Activated T-helper 17 cell treated with anti-CD3 and anti-CD28 coated beads, Interleukin-2, amount 50 U/mL, for 72 hours (primary cell): ENCODE measurements at regions not wholly inside any gene's neighbourhood (a gene's known extent, or its start where the extent isn't known, plus 50 kb on each side); places are given as distances from the start of the nearest gene placed in this dataset.

Experiments
- ATAC-seq: fragments of 150-1000 bp; cut with Tn5 transposase; replicated peaks from 2 replicates; pipeline ENCODE4 v1.10.0; 2021; ENCODE audit warnings: mild to moderate bottlenecking, moderate library complexity
- H3K27ac Mint-ChIP-seq: one replicate; pipeline ENCODE4 v1.8.0; 2022; ENCODE audit warnings: mixed read lengths
- H3K27me3 Mint-ChIP-seq: one replicate; pipeline ENCODE4 v1.8.0; 2022; ENCODE audit warnings: mixed read lengths
- H3K36me3 Mint-ChIP-seq: one replicate; pipeline ENCODE4 v1.8.0; 2022; ENCODE audit warnings: low read depth, mild to moderate bottlenecking, mixed read lengths
- H3K4me1 Mint-ChIP-seq: one replicate; pipeline ENCODE4 v1.8.0; 2022; ENCODE audit warnings: mixed read lengths
- H3K4me3 Mint-ChIP-seq: one replicate; pipeline ENCODE4 v1.8.0; 2022; ENCODE audit warnings: mild to moderate bottlenecking, mixed read lengths
- H3K9me3 Mint-ChIP-seq: one replicate; pipeline ENCODE4 v1.8.0; 2022; ENCODE audit warnings: mixed read lengths

- no peaks in the 10 kb centered on the region for H3K36me3 Mint-ChIP-seq
- H3K4me1 Mint-ChIP-seq, result peaks cover 5% of the 10 kb centered on the region
- H3K9me3 Mint-ChIP-seq, result no peaks in the 10 kb centered on the region
- H3K4me3 Mint-ChIP-seq, result no peak overlapping the region
- H3K27ac Mint-ChIP-seq, result no peak overlapping the region
- peaks cover 24% of the 10 kb centered on the region for H3K27me3 Mint-ChIP-seq
- no peak for ATAC-seq
Observed at GRCh38 chr21:35833388-35833787, 226.9 kb downstream of the SETD4 start.

- Mint-ChIP-seq H3K4me3 (no peak overlapping the region), H3K27ac (no peak overlapping the region), H3K9me3 (no peaks in the 10 kb centered on the region), H3K4me1 (peaks cover 5% of the 10 kb centered on the region), H3K36me3 (no peaks in the 10 kb centered on the region), H3K27me3 (peaks cover 26% of the 10 kb centered on the region)
- ATAC-seq, result no peak
Observed at GRCh38 chr21:35831230-35831629, 229.1 kb downstream of the SETD4 start.

GRCh38 chr21:35829067-35829466 lies 231.3 kb downstream of the SETD4 start:
- H3K36me3 Mint-ChIP-seq, result no peaks in the 10 kb centered on the region
- peaks cover 35% of the 10 kb centered on the region for H3K27me3 Mint-ChIP-seq
- H3K4me3 Mint-ChIP-seq, result no peak overlapping the region
- peaks cover 5% of the 10 kb centered on the region for H3K4me1 Mint-ChIP-seq
- H3K27ac Mint-ChIP-seq, result no peak overlapping the region
- no peak for ATAC-seq
- H3K9me3 Mint-ChIP-seq, result no peaks in the 10 kb centered on the region

GRCh38 chr21:35828161-35828560 lies 232.2 kb downstream of the SETD4 start:
- no peaks in the 10 kb centered on the region for H3K36me3 Mint-ChIP-seq
- H3K27ac Mint-ChIP-seq, result no peak overlapping the region
- no peak overlapping the region for H3K4me3 Mint-ChIP-seq
- no peaks in the 10 kb centered on the region for H3K9me3 Mint-ChIP-seq
- peaks cover 5% of the 10 kb centered on the region for H3K4me1 Mint-ChIP-seq
- ATAC-seq, result no peak
- peaks cover 42% of the 10 kb centered on the region for H3K27me3 Mint-ChIP-seq

GRCh38 chr21:35827004-35827403 lies 233.3 kb downstream of the SETD4 start:
- ATAC-seq, result no peak
- Mint-ChIP-seq H3K36me3 (no peaks in the 10 kb centered on the region), H3K4me3 (no peak overlapping the region), H3K27me3 (peaks cover 43% of the 10 kb centered on the region), H3K9me3 (no peaks in the 10 kb centered on the region), H3K27ac (no peak overlapping the region), H3K4me1 (peaks cover 5% of the 10 kb centered on the region)

- Mint-ChIP-seq H3K4me3 (no peak overlapping the region), H3K27ac (no peak overlapping the region), H3K9me3 (no peaks in the 10 kb centered on the region), H3K27me3 (peaks cover 36% of the 10 kb centered on the region), H3K4me1 (peaks cover 5% of the 10 kb centered on the region), H3K36me3 (no peaks in the 10 kb centered on the region)
- ATAC-seq, result no peak
Observed at GRCh38 chr21:35825370-35826353, 234.7 kb downstream of the SETD4 start.

- H3K36me3 Mint-ChIP-seq, result no peaks in the 10 kb centered on the region
- ATAC-seq, result no peak
- peaks cover 3% of the 10 kb centered on the region for H3K4me1 Mint-ChIP-seq
- H3K27me3 Mint-ChIP-seq, result peaks cover 29% of the 10 kb centered on the region
- H3K27ac Mint-ChIP-seq, result no peak overlapping the region
- H3K9me3 Mint-ChIP-seq, result no peaks in the 10 kb centered on the region
- no peak overlapping the region for H3K4me3 Mint-ChIP-seq
Observed at GRCh38 chr21:35824136-35824535, 236.2 kb downstream of the SETD4 start.

GRCh38 chr21:35819134-35819533 lies 241.2 kb downstream of the SETD4 start:
- Mint-ChIP-seq H3K27ac (no peak overlapping the region), H3K27me3 (peaks cover 8% of the 10 kb centered on the region), H3K36me3 (no peaks in the 10 kb centered on the region), H3K4me1 (no peaks in the 10 kb centered on the region), H3K4me3 (no peak overlapping the region), H3K9me3 (no peaks in the 10 kb centered on the region)
- ATAC-seq, result no peak

GRCh38 chr21:35818597-35818996 lies 241.7 kb downstream of the SETD4 start:
- Mint-ChIP-seq H3K27ac (no peak overlapping the region), H3K9me3 (no peaks in the 10 kb centered on the region), H3K4me3 (no peak overlapping the region), H3K27me3 (peaks cover 4% of the 10 kb centered on the region), H3K36me3 (no peaks in the 10 kb centered on the region), H3K4me1 (no peaks in the 10 kb centered on the region)
- ATAC-seq, result no peak

- no peak overlapping the region for H3K27ac Mint-ChIP-seq
- H3K9me3 Mint-ChIP-seq, result no peaks in the 10 kb centered on the region
- ATAC-seq, result no peak
- H3K4me1 Mint-ChIP-seq, result no peaks in the 10 kb centered on the region
- no peaks in the 10 kb centered on the region for H3K36me3 Mint-ChIP-seq
- no peak overlapping the region for H3K4me3 Mint-ChIP-seq
- H3K27me3 Mint-ChIP-seq, result peaks cover 5% of the 10 kb centered on the region
Observed at GRCh38 chr21:35814858-35815619, 245.3 kb downstream of the SETD4 start.

- H3K27me3 Mint-ChIP-seq, result peaks cover 5% of the 10 kb centered on the region
- no peak overlapping the region for H3K4me3 Mint-ChIP-seq
- H3K9me3 Mint-ChIP-seq, result no peaks in the 10 kb centered on the region
- H3K36me3 Mint-ChIP-seq, result no peaks in the 10 kb centered on the region
- H3K4me1 Mint-ChIP-seq, result no peaks in the 10 kb centered on the region
- H3K27ac Mint-ChIP-seq, result no peak overlapping the region
- no peak for ATAC-seq
Observed at GRCh38 chr21:35812679-35813078, 247.6 kb downstream of the SETD4 start.

GRCh38 chr21:35811191-35811806 lies 249.0 kb downstream of the SETD4 start:
- H3K4me3 Mint-ChIP-seq, result no peak overlapping the region
- no peaks in the 10 kb centered on the region for H3K36me3 Mint-ChIP-seq
- H3K27me3 Mint-ChIP-seq, result peaks cover 8% of the 10 kb centered on the region
- no peak for ATAC-seq
- H3K9me3 Mint-ChIP-seq, result no peaks in the 10 kb centered on the region
- no peak overlapping the region for H3K27ac Mint-ChIP-seq
- H3K4me1 Mint-ChIP-seq, result no peaks in the 10 kb centered on the region

- Mint-ChIP-seq H3K4me3 (no peak overlapping the region), H3K36me3 (no peaks in the 10 kb centered on the region), H3K27me3 (peaks cover 8% of the 10 kb centered on the region), H3K9me3 (no peaks in the 10 kb centered on the region), H3K27ac (no peak overlapping the region), H3K4me1 (no peaks in the 10 kb centered on the region)
- ATAC-seq, result no peak
Observed at GRCh38 chr21:35810431-35810970, 249.8 kb downstream of the SETD4 start.

GRCh38 chr21:35801391-35801790 lies 258.9 kb downstream of the SETD4 start:
- ATAC-seq, result no peak
- H3K27me3 Mint-ChIP-seq, result peaks cover 20% of the 10 kb centered on the region
- no peaks in the 10 kb centered on the region for H3K4me1 Mint-ChIP-seq
- H3K27ac Mint-ChIP-seq, result no peak overlapping the region
- no peaks in the 10 kb centered on the region for H3K9me3 Mint-ChIP-seq
- H3K36me3 Mint-ChIP-seq, result no peaks in the 10 kb centered on the region
- no peak overlapping the region for H3K4me3 Mint-ChIP-seq
